Fibroblast of skin of left biceps (primary cell): ENCODE measurements at regions not wholly inside any gene's neighbourhood (a gene's known extent, or its start where the extent isn't known, plus 50 kb on each side); places are given as distances from the start of the nearest gene placed in this dataset.
A peak's percentile ranks its signal among the peaks of the same experiment; 100 is the strongest.

Experiments used
- DNase-seq, 2 experiments: peaks; one replicate each; pipeline ENCODE4 v3.0.0-alpha.2; 2013; ENCODE audit warnings: low read depth in 2 of 2

DNA sequence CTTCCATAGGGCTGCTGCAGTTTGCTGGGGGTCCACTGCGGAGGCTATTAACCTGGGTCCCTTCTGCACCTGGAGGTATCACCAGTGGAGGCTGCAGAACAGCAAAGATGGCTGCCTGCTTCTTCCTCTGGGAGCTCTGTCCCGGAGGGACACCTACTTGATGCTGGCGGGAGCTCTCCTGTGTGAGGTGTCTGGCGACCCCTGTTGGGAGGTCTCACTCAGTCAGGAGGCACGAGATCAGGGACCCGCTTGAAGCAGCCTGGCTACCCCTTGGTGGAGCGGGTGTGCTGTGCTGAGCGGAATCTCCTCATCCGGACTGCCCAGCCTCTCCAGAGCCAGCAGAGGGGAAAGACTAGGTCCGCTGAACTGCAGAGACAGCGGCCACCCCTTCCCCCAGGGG, 56.0 kb upstream of the CTXND1 start:
- DNase-seq, result no peak

DNA sequence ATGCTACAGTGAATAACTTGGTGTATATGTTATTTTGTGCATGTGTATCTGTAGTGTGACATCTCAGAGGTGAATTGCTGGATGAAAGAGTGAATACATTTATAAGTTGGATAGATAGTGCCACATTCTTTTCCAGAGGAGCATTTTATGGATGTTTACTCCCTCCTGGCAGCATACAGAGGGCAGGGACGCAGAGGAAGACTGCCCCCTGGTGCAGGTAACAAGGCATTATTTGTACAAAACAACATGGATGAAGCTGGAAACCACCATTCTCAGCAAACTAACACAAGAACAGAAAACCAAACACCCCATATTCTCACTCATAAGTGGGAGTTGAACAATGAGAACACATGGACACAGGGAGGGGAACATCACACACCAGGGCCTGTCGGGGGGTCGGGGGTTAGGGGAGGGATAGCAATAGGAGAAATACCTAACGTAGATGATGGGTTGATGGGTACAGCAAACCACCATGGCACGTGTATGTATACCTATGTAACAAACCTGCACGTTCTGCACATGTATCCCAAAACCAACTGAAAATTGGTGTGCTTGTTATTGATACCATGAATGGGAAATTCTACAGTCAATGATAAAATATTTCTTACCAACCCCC, 57.9 kb upstream of the CTXND1 start:
- no peak for DNase-seq

DNA sequence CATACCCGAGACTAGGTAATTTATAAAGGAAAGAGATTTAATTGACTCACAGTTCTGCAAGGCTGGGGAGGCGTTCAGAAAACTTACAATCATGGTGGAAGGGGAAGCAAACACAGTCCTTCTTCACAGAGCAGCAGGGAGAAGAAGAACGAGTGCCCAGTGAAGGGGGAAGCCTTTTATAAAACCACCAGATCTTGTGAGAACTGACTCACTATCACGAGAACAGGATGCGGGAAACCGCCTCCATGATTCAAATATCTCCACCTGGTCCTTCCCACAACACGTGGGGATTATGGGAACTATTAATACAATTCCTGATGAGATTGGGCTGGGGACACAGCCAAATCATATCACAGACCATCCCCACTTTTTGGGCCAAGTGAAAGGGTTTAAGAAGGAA, 58.8 kb upstream of the CTXND1 start:
- no peak for DNase-seq

DNA sequence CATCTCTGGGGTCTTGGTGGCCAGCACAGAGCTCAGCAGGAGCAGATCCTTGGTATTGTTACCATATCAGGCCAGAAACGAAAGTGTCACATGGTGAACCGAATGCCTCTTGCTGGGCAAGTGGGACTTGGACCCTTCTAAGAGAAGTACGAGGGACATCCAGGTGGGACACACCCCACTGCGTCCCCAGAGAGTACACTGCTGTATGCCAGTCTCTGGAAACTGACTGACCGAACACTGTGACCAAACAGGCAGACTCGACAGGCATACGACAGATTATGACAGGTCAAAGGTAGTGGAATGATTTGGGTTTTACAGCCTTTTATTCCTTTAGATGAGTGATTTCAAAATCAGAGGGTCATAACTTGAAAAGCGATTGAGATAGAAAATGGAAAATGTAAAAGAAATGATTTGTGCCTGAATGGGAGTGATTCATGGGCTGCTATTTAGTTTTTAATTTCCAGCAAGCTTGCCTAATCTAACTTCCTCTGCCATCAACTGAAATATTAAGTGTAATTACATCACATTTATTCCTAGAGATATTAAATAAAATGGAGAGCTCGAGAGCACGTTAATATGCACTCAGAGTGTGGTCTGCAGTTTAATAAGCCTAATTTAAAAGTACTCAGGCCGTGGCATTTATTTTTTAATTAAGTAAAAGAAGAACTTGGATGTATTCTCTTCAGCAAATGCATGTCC, 63.4 kb upstream of the CTXND1 start:
- DNase-seq, result no peak

DNA sequence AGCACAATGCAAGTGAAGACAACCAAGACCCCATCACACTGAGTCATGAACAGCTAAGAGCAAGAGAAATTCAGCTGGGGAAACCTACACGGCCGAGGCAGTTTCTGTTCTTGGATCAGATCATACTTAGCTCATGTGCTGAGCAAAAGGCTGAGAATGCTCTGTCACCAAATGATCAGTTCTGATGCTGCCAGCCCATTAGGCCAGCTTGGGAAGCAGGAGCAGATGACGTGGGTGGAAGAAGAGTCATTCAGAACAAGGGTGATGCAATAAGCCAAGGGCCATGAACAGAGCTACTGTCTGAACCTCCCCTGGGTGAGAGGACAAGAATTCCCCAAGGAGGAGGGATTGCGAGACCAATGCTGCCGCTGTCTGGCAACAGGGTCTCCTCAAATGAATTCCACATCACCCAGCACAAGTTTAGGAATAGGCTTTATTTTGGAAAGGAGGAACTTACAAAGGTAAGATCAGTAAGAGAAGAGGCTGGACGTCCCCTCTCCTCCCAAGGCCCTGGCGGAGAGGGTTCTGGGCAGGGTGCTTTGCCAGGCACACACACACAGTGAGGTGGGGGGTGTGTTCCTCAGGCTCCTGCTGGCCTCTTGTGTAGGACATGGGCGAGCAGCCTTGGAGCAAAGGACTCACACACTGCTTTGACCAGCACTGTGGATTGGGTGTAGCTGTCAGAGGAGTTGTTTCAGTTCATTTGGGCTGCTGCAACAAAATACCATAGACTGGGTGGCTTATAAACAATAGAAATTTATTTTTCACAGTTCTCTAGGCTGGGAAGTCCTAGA, 65.6 kb upstream of the CTXND1 start:
- DNase-seq, result peak; percentile 73 to 74

DNA sequence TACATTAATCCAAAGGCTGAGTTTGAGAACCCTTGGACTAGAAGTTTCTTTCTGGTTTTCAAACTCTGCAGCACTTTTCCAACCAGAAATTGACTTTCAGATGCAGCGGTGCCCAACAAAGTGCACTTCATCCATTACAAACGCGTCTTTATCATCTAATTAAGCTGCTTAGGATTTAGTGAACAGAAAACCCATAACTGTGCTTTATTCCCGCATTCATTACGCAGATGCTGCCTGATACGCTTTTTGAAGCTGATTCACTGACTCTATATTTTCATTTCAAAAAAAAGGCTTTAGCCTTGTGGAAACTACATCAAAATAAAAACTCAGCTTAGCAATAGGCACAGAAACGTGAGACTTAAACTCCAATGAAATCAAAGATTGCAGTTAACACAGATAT, 69.8 kb upstream of the CTXND1 start:
- DNase-seq, result no peak

DNA sequence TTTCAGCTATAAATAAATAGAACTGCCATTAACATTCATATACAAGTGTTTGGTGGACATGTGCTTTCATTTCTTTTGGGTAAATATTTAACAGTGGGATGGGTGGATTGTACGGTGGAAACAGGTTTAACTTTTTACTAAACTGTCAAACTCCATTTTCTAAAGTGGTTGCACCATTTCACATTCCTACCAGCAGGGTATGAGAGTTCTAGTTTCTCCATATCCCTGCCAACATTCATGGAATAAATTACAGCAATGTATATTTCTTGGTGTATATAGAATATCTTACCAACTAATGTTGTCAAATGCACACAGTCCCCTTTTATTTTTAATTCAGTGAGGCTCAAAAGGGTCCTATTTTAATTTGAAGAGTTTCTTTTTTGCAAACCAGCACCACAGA, 71.3 kb upstream of the CTXND1 start:
- no peak for DNase-seq

DNA sequence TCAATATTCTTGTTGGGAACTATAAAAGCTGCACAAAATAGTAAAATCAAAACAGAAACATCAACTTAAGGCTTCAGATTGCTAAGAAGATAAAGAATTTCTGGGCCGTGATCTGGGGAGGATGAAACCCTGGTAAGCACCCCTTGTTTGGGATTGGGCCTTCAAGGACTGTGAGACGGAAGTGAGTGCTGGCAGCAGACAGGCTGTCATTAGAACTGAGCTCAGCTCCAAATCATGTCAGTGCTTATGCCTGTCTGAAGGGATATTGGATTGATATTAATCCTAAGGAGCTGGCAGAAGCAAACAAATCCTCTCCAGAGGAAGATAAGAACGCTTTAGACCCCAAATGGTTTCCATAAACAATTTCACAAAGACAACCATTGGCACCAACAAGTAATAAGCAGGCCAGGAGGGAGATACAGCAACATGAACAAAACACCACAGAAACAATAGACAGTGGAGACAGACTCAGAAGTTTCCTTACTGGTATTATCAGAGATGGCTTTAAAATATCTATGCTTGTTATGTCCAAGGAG, 72.6 kb upstream of the CTXND1 start:
- DNase-seq, result no peak

DNA sequence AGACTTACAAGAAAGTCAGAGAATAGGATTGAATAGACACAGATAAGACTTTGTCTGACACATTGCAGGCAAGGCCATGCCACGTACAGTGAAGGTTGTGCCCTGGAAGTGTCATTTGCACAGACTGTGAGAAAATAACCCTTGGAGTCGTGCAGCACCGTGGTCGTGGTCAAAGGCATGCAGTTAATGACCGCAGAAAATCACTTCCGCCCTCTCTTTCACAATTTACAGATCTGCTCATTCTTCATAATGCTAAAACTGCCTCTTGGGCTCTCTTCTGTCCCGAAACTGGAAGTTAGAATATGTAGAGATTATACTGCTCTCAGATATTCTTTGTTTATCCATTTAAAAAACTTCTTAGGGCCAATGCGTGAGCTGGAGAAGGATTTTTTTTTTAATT, 73.2 kb upstream of the CTXND1 start:
- no peak for DNase-seq

DNA sequence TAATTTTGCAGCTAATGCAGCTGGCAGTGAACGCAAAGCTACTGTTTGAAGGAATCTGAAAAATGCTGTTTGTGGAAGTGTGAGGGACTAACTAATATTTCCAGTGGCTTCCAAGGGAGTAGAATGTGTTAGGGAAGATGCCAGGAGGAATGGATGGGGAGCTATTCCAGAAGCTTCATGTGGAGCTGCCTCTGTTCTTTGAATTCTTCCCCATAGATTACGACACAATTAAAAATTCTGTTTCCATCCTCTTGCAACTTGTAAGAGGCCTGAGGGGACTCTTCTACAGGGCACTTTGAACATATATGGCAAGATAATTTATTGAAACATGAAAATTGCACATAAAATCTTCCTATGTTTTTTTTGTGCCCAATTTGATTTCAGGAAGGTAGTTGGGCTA, 74.3 kb upstream of the CTXND1 start:
- no peak for DNase-seq

DNA sequence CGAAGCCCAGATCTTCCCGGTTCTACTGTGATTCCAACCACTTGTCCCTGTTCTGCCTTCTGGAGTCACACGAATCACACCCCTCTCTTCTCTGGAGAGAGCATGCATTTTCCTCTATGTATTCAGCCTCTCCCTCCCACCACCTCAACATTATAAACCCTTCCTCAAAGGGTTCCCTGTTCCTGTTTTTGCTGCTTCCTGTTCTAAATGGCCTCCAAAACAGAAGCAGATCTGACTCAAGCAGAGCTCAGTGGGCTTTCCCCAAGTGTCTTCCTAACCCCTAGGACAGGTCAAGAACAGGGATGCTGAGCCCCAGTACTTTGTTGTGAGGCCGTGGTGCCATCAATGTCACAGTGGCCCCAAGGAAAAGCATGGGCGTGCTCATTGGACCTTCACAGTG, 75.7 kb upstream of the ARNT2 start:
- no peak for DNase-seq

DNA sequence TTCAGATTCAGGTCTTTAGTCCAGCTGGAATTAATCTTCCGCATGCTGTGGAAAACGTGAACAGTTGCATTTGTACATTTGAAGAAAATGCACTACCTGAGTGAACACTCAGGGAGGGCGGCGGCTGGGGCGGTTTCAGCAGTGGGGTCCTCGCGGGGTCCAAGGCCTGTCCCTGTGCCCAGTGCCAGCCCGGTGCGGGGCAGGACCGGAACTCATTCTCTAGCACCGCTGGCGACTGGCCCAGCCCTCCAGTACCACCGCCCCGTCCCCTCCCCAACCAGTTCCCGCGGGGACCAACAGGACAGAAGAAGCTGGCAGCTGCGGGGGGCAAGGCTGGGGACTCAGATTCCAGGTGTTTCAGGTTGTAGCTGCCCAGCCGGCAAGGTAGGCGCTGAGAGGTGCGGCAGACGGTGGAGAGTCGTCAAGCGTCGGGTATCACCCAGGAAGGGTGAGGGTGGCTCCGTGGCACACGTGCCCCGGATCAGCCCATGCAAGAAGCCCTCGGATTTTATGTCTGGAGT, 72.2 kb upstream of the ARNT2 start:
- DNase-seq, result no peak

DNA sequence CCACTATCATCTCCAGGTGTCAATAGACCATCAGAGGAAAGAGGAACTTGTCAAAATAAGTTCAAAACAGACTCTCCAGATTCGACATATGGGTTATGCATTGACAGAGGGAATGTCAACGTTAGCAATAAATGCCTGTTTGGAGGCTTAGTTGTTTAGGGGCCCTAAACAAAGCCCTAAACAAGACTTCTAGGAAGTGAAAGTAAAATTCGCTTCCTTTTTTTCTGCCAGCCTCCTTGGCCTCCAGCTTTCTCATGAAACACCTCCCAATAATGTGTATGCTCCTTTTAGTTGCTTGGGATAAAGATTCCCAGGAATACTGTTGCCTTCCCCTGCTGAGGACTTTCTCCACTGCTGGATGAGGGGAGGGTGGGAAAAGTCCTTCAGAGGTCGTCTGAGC, 70.9 kb upstream of the ARNT2 start:
- no peak for DNase-seq

DNA sequence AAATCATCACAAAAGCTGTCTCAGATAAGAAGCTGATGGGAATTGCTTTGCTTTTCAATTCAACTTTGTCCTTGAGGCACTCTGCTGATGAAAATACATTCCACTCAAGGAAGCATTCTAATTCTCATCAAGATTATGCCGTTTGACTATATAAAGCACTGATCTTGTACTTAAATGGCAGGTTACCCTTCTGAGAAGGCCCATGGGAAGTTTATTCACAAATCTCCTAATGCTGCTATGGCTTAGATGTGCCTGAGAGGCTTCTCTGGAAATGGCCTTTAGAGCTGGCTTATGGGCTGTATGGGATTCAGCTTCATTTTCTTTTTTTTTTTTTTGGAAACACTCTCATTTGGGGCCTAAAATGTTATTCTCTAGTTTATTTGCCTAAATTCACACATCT, 69.7 kb upstream of the ARNT2 start:
- DNase-seq, result no peak

DNA sequence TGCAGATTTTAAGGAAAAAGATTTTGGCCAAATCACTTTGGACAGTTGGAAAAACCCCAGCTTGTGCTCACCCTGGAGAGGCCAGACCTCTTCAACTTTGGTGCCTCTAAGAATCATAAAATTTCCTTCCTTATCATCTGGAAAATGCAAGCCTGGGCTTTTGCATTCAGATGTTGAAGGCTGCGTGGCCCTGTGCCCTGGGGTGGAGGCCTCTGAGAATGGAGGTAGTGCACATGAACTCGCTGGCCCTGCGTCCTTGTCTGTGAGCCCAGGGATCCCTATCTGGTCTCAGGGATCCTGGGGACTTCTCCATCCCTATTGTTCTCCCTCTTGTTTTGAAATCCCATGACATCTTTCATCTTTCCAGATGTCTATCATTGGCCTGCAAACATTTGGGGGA, 64.6 kb upstream of the ARNT2 start:
- no peak for DNase-seq

DNA sequence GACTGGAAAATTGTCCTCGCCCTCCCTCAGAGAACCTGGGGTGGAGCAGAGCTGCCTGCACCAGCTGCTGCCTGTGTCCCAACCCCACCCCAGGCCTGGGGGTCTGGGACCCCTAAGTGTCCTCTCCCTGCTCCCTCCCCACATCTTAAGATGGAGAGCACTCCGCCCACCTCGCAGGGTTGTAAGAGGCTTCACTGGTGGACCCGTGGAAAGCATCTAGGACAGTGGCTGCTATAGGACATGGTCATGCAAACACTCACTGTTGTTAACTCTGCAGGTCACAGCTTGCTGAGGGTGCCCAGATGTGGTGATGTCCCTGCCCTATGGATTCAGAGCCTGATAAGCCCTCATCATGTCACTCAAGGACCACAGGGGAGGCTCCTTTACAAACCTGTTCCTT, 62.0 kb upstream of the ARNT2 start:
- DNase-seq, result no peak

DNA sequence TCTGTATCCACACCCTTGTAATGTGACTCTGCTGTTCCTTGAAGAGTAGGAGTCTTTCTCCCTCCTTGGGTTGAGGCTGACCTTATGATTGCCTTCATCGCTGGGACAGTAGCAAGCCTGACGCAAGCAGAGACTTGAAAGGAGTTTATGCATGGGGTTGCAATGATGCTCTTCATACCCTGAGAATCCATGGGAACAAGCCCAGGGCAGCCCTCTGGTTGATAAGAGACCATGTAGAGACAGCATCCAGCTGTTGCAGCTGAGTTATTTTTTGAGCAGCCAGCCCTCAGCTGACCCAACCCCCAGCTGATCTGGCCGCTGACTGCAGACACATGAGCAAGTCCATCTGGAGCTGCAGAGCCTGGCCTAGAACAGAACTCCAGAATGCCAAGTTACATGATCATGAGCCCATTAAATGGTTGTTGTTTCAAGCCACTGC, 60.6 kb upstream of the ARNT2 start:
- no peak for DNase-seq

DNA sequence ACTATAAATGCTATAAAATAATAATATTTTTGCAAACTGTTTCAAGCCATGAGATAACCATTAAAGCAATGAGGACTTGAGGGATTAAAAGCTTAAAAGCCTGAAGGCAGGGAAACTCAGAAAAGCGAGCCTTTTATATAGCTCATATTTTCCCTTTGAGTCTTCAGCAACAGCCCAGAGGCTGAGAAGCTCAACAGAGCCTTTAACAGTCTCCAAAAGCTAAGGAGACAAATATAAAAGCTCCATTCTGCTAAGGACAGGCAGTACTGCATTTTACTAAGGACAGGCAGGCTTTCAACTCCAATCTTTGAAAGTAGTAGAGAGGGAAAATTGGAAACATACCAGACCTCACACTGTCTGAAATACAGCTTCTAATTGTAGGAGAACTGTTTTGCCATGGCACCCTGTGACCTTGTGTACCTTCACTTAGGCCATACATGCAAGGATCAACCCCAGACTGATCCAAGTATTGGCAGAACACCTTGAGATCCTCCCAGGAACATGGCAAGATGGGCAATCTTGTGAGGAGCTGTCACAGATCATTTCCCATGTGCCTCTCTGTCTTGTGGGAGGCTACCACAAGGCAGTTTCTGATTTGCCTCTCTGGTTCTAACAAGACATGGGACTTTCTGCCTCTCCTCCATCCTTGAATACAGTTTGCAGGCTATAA, 53.1 kb upstream of the ARNT2 start:
- DNase-seq, result no peak
